SKM-1 treated with dmso at 0.1 percent for 144 hours (cell line): ENCODE measurements at regions not wholly inside any gene's neighbourhood (a gene's known extent, or its start where the extent isn't known, plus 50 kb on each side); places are given as distances from the start of the nearest gene placed in this dataset.
"Not testable (repeated sequence)": the region's sequence is repeated elsewhere in the genome, so short reads cannot be mapped to it uniquely, and the experiment has no call there.

Experiments
- DNase-seq: peaks from one replicate; lab custom pipeline; 2025; ENCODE audit not compliant: unreplicated experiment; lab: John Stamatoyannopoulos, UW

DNA sequence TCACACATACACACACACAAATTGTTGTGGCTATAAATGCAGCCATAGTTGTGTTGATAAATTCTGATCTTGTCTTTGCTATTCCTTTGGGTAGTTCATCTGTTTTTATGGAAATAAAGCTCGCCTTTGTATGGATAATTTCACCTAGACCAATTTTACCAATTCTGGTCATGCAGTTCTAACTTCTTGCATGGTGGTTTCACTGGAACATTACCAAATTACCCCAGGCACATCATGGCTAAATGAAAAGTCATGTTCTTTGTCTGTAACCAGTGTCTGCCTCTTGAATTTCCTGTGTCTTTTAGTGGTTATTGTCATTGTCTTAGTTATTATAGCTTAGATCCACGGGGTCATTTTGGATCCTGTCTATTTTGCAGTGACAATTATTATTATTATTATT is 50.3 kb upstream of the TMC1 start:
- DNase-seq: no peak

DNA sequence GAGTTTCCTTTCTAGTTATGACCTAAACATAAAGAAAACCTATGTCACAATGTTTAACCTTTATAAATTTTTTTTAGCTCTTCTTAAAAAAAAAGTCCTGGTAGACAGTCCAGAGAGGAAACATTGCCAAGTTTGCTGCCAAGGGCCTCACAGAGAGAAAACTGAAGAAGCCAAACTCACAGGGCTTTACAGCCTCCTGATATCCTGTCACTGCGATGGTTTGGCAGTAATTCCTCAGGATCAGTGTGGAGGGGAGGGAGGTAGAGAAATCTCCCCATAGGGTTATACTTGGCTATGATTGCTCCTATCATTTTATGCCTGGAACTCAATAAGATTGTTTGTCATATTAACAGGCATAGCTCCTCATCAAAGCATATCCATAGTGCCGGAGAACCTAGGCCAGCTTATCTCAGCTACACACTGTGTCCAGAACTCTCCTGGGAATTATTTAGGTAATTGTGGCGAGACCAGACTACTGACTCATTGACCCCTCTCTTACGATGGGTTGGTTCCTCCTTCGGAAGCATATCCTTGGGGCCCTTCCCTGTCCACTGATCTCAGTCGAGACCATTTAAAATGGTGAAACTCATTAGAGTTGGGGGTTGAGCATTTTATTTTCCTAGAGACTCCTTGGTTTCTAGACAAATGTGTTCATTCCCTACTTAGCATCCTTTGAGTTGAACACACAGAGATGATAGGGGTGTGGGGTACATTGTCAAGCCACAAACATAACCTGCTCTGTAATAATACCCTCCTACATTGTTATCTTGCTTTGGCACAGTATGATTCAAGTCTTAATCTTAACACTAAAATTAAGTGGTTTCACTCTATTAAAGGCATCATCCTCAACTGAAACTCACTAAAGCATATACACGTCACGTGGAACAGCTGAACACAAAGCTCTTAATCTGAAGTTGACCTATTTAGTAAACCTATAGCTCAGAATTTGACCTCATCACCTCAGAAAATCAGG is 53.4 kb upstream of the TMC1 start:
- no peak for DNase-seq

DNA sequence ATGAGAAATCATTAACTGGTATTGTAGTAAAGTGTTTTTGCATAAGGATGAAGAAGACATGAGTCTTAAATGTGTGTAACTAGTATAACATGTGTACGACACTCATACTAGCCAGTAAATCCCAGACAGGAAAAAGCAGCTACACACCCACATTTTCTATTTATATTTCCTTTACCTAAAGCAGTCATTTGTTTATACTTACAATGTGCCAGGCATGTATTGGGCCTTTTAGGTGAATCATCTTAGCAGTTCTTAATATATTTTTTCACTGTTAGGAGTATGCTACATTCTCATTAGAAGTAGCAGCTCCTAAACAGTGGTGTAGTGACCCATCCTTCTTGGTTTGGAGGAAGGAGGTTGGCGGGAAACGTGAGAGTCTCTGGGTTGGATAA is 55.8 kb upstream of the TMC1 start:
- no peak for DNase-seq

DNA sequence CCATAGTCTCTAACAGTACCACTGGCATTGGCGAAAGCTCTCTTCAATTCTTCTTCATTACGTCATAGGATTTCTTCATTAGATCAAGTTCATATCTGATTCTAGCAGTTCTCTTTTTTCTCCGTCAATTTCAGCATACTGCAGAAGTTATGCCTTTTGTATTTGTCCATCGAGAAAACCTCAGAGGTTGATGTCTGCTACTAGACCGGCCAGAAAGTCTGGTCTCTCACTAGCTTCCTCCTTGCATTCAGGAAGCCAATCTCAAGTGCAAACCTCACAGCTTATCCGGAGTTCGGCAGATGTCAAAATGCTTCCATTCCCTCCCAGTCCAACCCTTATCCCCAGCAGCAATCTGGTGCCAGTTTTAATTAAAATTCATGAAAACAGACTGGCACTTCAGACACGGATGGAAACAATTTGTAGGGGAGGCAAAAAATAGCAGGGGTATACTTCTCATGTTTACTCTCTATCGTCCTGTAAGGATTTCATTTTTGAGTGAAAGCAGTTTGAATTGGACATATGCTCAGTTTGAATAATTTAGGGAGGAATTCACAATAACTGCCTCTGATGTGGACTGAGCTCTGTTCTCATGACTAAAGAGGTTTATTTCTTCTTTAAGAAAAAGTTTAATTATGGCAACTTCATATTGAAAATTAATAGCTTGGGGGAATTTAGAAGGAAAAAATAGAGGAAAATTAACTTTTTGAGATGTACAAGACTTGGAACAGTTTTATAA is 56.4 kb upstream of the TMC1 start:
- peak; percentile 71 for DNase-seq

DNA sequence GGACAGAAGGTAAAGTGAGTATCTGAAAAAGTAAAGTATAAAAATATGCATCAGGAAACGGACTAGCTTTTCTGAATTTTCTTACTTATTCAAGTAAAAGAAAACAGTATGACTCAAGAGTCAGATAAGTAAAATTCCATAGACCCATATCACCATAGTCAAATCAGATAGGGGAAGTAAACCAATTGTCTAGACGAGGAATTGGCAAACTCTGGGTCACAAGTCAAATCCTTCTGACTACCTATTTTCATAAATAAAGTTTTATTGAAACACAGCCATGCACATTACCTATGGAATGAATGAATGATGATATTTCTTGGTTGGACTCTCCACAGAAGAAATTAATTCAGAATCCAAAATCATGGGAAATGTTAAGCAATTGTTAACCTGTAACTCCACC is 59.1 kb upstream of the TMC1 start:
- DNase-seq: no peak

DNA sequence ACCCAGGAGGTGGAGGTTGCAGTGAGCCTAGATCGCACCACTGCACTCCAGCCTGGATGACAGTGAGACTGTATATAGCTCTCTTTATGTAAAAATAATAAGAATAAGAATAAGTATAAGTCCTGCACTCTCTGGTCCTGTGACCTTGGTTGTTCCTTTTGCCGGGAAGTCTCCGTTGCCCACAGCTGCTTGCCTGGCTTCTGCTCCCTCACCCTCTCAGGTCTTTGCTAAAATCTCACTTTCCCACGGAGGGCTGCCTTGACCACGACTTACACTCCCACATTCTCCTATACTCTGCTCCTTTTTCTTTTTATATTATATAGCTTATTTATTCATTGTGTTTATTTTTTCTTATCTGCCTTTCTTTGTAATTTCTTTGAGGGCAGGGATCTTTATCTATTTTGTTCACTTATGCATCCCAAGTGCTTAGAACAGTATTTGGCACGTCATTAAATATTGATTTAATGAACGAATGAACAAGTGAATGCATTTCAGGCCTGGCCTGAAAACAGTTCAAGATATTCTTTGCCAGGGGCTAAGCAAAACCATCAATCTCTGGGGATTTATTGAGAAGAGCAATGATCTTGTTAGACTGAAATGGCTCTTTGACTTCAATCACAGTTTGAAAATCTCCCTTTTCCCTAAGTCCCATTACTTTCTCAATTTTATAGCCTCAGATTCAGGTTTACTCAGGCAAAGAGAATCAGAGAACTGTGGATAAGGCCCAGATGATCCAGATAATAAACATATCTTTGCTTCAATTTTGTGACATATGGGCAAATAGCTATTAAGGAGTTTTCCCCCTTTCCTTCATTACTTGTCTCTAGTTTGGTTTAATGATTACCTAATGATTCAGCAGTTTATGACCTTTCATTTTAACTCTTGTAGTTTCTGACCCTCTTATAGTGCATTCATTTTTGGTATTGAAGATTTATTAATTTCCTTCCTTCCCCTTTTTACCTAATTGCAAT is 60.8 kb upstream of the TMC1 start:
- DNase-seq: no peak

DNA sequence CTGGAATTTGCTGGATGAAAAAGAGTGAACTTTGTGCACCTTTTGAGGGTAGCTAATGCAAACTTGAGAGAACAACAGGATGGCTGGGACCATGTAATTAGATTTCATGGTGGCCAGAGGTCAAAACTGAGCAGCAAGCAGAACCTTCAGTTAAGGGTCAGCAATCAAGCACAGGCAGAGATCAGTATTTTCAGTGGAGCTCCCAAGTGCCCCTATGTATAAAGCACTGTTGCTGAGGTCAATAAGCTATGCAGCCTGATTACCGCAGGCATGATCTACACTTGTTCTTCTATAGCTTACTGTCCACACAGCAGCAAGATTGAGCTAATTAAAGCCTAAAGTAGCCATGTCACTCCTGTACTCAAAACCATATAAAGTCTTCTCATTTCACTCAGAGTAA is 62.1 kb upstream of the TMC1 start:
- DNase-seq: no peak

DNA sequence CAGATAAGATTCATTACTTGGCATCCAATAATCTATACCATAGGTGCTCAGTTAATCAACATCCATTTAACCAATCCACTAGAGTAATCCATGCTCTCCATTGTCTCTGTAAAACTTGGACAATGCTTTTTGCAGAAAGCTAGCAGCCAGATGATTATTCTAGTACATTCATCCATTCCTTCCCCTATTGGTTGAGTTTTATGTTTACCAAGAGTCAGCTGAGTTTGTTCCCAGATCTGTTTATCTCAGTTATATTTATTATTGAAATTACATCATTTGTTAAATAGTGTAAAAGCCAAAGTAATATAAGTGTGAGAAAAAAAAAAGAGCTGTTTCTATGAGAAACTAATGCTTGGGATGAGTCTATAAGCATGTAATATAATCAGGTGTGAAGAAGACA is 63.3 kb upstream of the TMC1 start:
- no peak for DNase-seq

DNA sequence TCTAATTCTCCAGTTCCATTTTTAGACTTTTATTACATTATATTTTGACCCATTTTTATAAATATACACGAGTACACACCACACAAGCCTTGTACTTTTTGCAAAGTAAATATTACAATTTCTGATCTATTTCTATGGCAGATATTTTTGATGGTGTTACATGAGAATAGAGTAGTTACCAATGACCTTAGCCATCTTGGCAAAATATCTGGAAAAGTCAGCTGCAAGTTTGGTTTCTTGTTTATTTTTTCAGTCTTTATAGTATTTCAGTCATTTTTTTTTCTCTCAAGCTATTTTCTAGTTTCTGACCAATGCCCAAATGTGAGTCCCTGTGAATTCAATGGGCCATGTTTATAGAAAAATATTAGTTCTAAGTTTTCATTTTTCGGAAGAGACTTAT is 64.0 kb upstream of the TMC1 start:
- no peak for DNase-seq

DNA sequence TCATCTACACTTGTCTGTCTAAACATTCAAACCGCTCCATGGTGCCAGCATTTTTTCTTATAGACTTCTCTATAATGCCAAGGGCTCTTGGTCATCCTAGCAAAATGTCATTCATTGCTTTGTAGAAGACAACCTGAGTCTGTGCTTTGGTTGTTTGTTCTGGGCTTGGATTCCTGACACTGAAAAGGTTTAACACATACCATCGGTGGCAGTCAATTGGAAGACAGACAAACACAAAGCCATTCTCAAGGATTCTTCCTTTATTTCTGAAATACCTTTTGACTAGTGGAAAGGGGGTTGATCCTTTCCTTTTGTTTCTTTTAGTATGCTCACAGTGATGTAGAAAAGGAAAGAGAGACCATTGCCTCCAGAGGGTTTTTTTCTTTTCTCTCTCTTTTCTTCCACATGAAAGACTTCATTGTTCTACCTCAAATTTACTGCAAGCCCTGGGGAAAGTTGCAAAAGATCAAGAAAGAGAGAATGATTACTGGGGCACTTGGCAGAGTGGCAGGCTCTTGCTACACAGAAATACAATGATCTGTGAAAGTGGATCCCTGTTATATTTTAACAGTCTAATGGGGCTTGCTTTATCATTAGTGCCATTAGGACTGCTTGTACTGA is 66.4 kb upstream of the TMC1 start:
- no peak for DNase-seq

DNA sequence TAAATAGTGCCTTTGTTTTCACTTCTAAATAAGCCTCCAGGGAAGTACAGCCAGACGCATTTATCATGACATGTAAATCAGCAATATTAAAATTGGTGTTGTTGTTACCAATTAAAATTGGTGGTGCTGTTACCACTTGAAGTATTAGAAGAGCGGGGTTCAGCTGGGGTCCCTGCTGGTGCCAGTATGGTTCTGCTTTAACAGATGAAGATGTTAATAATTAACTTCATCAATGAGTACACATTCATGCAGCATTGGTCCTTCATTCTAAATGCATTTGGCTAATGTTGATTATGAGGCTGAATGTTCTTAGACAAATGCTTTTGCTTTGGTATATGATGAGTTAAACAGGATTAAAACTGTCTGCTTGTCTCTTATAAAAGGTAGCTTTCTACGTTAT is 67.6 kb upstream of the TMC1 start:
- DNase-seq: no peak

DNA sequence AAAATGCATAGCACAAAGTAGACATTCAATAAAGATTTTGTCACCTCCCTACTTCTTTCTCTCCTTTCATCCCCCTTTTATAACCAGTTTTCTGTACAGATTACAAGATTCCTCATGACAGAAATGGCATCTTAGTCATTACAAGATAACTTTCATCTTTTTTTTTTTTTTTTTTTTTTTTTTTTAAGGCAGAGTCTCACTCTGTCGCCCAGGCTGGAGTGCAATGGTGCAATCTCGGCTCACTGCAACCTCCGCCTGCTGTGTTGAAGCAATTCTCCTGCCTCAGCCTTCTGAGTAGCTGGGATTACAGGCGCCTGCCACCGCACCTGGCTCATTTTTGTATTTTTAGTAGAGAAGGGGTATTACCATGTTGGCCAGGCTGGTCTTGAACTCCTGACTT is 75.2 kb upstream of the TMC1 start:
- DNase-seq: not testable (repeated sequence)

DNA sequence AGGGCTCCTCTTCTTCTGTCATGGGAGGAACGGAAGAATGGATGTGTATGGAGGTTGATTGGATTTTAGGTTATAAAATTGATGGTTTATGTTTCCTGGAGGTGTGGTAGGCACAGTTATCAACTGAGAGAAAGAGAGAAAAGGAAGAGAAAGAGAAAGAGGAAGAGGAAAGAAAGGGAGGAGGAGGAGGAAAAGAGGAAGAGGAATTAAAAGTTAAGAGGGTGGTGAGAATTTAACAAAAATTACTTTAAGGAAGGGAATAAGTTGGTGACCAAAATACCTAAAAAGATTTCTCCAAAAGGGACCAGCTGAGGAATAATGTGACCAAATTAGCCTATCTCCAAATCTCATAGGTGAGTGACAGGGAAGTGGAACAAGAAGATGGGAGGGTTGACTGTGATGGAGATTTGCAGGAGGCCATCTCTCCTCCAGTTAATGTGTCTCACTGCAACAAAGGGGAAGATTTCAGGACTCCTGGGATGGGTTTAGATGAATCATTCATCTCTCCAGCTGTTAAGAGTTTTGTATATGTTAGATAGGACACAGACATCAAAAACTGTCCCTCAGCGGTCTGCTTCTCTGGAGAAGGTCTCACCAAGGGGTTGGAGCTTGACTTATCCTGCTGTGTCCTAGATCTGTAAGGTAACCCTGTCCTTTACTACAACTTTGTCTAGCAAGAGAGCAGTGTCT is 76.0 kb upstream of the TMC1 start:
- DNase-seq: no peak

DNA sequence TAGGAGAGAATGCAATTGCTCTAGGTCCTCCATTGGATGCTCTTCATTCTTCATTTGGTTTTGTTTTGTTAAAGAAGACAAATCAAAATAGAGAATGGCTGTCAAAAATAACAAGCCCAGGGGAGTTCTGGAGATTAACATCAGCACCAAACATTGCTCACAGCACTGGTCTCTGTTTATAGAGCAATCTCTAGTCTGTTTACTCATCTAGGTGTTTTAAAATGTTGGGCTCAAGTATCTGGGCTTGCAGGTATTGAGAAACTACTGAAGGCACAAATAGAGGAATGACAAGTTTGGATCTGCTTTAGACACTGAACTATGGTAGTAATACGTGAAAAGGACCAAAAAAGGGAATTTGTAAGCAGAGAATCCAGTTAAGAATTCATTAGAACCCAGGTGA is 77.0 kb upstream of the TMC1 start:
- no peak for DNase-seq

DNA sequence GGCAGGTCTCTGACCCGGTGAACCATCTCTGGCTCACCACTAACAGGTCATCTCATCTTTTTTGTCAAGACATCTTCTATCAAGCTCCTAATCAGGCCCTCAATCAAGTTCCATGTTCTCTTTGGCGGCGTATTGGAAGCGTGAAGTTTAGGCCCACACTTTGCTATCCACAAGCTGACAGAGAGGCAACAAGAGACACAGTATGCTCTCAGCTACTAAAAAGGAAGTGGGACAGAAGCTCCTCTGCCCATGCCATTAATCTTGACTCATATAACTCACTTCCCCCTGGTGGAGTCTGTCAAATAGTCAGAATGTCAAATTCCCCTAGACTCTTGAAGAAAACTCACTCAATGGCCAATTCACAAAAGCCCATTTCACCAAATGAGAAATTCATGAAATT is 77.6 kb upstream of the TMC1 start:
- peak; percentile 53 for DNase-seq

DNA sequence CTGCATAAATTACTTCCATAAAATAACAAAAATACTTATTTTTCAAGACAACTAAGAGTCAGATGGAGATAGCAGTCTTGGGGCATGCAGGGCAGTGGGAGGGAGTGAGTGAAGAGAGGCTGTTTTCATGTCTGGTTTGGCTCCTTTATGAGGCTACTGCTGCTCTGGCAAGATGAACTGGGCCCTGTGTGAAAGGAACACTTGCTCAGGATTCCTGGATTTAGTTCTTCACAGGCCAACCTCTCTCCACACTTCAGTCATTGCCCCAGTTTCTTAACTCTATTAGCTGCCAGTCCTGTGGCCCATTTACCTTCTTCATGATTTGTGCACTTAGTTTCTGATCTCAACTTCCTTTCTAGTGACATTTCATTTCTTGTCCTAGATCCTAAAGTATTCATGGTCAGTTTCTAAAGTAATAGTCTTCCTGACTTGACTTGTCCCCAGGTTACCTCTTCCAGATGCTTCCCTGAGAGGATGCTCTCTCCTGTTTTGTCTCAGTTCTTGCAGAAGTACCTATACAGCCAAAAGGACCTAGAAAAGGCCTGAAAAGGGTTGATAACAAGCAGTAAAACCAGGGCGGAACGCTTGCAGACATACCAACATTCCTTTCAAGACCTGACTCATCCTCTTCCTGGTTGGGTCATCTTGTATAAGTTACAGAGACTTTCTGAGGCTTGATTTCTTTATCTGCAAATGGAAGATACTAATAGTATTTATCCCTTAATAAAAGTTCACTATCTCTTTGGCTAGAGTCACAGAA is 77.0 kb upstream of the ZFAND5 start:
- no peak for DNase-seq

DNA sequence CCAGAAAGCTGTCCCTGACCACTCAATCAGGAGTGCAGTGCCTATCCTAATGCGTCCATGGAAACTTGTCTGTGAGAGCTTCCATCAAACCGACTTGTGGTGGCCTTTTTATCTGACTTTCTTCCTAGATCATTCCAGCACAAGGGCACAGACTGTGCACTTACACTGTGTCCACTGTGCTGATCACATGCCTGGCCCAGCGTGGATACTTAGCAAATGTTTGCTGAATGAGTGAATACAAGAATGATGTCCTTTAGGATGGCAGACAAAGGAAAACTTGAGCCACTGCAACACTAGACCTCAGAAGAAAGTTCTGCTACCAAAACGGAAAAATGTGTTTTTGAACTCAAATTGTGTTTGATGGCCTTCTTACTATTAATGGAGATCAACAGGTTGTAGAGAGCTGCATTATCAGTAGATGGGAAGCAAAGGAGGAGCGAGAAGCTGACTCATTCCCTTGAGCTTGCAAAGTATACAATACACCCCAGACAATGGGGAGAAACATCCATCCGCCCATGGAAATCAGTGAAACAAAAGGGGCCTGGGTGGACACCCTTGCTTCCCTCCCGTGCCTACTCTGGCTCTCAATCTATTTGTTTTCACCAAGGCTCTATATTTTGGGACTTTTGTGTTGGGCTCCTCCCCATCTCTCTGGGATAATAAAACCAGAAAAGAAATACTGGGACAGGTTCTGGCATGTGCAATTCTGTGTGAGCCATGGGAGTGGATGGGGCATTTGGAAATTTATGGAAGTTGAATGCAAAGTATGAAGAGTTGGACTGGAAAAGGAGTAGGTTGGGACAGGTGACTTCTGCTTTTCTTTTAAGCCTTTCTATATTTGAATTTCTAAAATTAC is 76.2 kb upstream of the ZFAND5 start:
- DNase-seq: no peak

DNA sequence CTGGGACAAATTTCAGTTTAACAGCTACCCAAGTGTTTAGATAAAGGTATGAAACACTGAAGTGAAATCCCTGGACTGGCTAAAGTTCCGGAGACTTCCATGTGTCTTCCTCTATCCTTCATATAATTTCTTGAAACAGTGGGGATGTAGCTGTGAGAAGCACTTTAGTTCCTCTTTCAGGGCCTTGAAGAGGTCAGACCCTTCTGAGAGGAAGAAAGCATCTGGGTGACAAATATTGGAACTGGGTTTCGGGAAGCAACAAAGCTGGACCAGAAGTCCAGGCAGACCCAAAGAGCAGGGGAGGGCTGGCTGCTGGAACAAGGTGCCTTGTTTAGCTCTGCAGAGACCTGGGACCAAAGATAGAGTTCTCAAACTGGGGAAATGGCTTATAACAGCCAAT is 75.4 kb upstream of the ZFAND5 start:
- DNase-seq: peak; percentile 0
